GM20000 (cell line): ENCODE measurements at regions not wholly inside any gene's neighbourhood (a gene's known extent, or its start where the extent isn't known, plus 50 kb on each side); places are given as distances from the start of the nearest gene placed in this dataset.

Experiments used
- DNase-seq: peaks from one replicate; pipeline ENCODE4 v3.0.0; 2012; ENCODE audit warnings: low spot score
- CTCF ChIP-seq: IDR thresholded peaks from 2 replicates; pipeline ENCODE4 v1.5.1; 2012; ENCODE audit warnings: mild to moderate bottlenecking, control low read depth; ENCODE audit errors: extremely low read depth, missing control alignments

GRCh38 chr4:124523816-124524215 is 188.7 kb downstream of the ANKRD50 start:
- no peak for DNase-seq
- no peak for TF ChIP-seq CTCF

- no peak for TF ChIP-seq CTCF
- DNase-seq, result no peak
These were observed 187.0 kb downstream of the ANKRD50 start for GRCh38 chr4:124525524-124525923.

- no peak for TF ChIP-seq CTCF
- no peak for DNase-seq
These were observed 186.2 kb downstream of the ANKRD50 start for GRCh38 chr4:124526331-124526730.

DNA sequence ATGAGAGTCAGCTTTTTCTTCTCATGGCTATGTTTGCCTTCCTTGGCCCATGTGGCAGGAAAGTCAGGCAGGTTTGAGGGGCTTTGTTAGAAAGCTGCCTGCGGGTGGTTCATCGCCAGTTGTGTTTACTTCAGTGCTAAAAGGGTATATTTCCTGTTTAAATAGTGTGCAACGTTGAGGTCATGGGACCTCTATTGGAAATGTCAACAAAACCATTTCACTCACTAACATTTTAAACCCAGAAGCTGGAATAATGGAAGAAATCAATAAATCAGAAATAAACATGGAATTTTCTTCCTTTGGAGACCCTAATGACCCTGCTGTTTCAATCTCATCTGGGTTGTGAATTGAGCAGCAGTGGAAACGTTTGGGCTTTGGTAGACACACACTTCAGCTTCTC is 185.8 kb downstream of the ANKRD50 start:
- no peak for DNase-seq
- no peak for TF ChIP-seq CTCF

DNA sequence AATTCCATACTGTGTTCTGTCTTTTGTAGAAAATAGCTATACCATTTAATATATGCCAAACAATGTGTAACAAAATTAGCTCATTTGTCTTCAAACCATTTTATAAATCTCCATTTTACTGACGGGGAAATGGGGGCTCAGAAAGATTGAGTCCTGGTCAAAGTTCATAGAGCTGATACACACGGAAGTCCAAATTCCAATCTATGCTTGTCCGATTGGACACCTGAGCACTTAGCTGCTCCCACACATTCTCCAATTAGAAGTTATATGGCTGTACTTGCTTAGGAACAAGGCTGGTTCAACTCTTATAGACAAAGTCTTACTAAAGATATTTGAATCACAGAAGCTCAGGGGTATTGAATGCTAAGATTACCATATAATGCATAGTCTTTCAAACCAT is 185.2 kb downstream of the ANKRD50 start:
- no peak for TF ChIP-seq CTCF
- DNase-seq, result no peak

GRCh38 chr4:124529131-124529530 is 183.4 kb downstream of the ANKRD50 start:
- TF ChIP-seq CTCF, result no peak
- no peak for DNase-seq

- TF ChIP-seq CTCF, result no peak
- DNase-seq, result no peak
These were observed 182.0 kb downstream of the ANKRD50 start for GRCh38 chr4:124530464-124531077.

DNA sequence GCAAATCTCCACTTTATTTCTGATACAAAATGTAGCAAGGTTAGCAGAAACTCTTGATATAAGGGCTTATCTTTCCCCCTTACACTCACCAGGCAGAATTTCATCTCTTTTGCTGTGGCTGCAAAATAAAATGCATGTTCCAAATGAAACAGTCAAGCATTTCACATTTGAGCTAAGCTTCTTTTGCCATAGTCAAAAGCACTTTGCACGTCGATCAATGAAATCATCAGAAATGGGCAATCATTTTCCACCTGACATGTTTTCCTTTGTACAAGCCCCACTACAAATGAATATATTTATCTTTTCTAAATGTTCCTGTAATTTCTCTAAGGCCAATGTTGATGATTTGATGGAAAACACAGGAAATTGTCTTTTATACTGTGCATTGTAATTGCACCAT is 178.4 kb downstream of the ANKRD50 start:
- DNase-seq, result no peak
- TF ChIP-seq CTCF, result no peak
